A549 (cell line): ENCODE measurements at regions not wholly inside any gene's neighbourhood (a gene's known extent, or its start where the extent isn't known, plus 50 kb on each side); places are given as distances from the start of the nearest gene placed in this dataset.

Experiments used
- BHLHE40 ChIP-seq: IDR thresholded peaks from 2 replicates; pipeline ENCODE4 v1.6.1; 2012; ENCODE audit warnings: low read depth, low read length, inconsistent platforms
- CEBPB ChIP-seq, 2 experiments: fragments of >200 bp in 1 of 2; sonication (Bioruptor Twin) in 1 of 2; formaldehyde crosslinking in 1 of 2; IDR thresholded peaks; 2 replicates each; pipeline ENCODE4 v1.6.1; 2012 to 2016
- CHD2 ChIP-seq: fragments of 150-350 bp; IDR thresholded peaks from 2 replicates; pipeline ENCODE4 v1.6.1; 2014; ENCODE audit warnings: low read length; ENCODE audit not compliant: partially characterized antibody
- CTCF ChIP-seq: fragments of >200 bp; sonication (Bioruptor Twin); formaldehyde crosslinking; IDR thresholded peaks from 3 replicates; pipeline ENCODE4 v1.5.1; 2016
- E2F6 ChIP-seq: IDR thresholded peaks from 2 replicates; pipeline ENCODE4 v1.6.1; 2012; ENCODE audit warnings: low read depth, borderline replicate concordance
- GATA3 ChIP-seq: IDR thresholded peaks from 2 replicates; pipeline ENCODE4 v1.6.1; 2012; ENCODE audit warnings: borderline replicate concordance
- HDAC2 ChIP-seq: fragments of 200-600 bp; sonication (generic); IDR thresholded peaks from 2 replicates; pipeline ENCODE4 v1.6.1; 2016
- HEYL ChIP-seq: fragments of 250-450 bp; sonication (Bioruptor Pico); IDR thresholded peaks from 2 replicates; pipeline ENCODE4 v1.8.0; 2021; ENCODE audit warnings: mild to moderate bottlenecking, moderate library complexity
- HMGXB4 ChIP-seq: fragments of 250-450 bp; sonication (Bioruptor Pico); IDR thresholded peaks from 2 replicates; pipeline ENCODE4 v1.5.0; 2021; ENCODE audit warnings: mild to moderate bottlenecking, moderate library complexity, borderline replicate concordance
- HOXB13 ChIP-seq: fragments of 250-450 bp; sonication (Bioruptor Pico); IDR thresholded peaks from 2 replicates; pipeline ENCODE4 v1.5.0; 2020; ENCODE audit warnings: low read depth, mild to moderate bottlenecking, moderate library complexity
- JUN ChIP-seq, 2 experiments: fragments of >200 bp; sonication (Bioruptor Twin); formaldehyde crosslinking; IDR thresholded peaks; 2 replicates in 1 of 2; 3 replicates in 1 of 2; pipeline ENCODE4 v1.6.1; 2016 to 2017
- JUNB ChIP-seq: fragments of >200 bp; sonication (Bioruptor Twin); formaldehyde crosslinking; IDR thresholded peaks from 2 replicates; pipeline ENCODE4 v1.6.1; 2016
- KDM1A ChIP-seq: fragments of 200-600 bp; sonication (generic); IDR thresholded peaks from 2 replicates; pipeline ENCODE4 v1.6.1; 2016; ENCODE audit warnings: low read depth, mild to moderate bottlenecking
- MAFK ChIP-seq: fragments of 450-650 bp; IDR thresholded peaks from 2 replicates; pipeline ENCODE4 v1.6.1; 2014; ENCODE audit not compliant: partially characterized antibody
- MYC ChIP-seq: IDR thresholded peaks from 2 replicates; pipeline ENCODE4 v1.6.1; 2012; ENCODE audit warnings: mild to moderate bottlenecking, inconsistent platforms, low read length, improper control_type of control experiment, borderline replicate concordance
- NPAS2 ChIP-seq: fragments of 250-450 bp; sonication (Bioruptor Pico); IDR thresholded peaks from 2 replicates; pipeline ENCODE4 v1.8.0; 2022; ENCODE audit warnings: mild to moderate bottlenecking, moderate library complexity, borderline replicate concordance
- NR3C1 ChIP-seq: fragments of >200 bp; sonication (Bioruptor Twin); formaldehyde crosslinking; IDR thresholded peaks from 3 replicates; pipeline ENCODE4 v1.6.1; 2017
- REST ChIP-seq: fragments of 200-600 bp; sonication (generic); IDR thresholded peaks from 2 replicates; pipeline ENCODE4 v1.6.1; 2016; ENCODE audit warnings: antibody characterized with exemption, mild to moderate bottlenecking, moderate library complexity
- RFX5 ChIP-seq: fragments of 450-650 bp; IDR thresholded peaks from 2 replicates; pipeline ENCODE4 v1.7.1; 2014; ENCODE audit warnings: antibody characterized with exemption, mild to moderate bottlenecking, moderate library complexity
- SMC3 ChIP-seq: fragments of >200 bp; sonication (Bioruptor Twin); formaldehyde crosslinking; IDR thresholded peaks from 3 replicates; pipeline ENCODE4 v1.6.1; 2018; ENCODE audit warnings: inconsistent platforms
- SREBF2 ChIP-seq: fragments of 450-650 bp; IDR thresholded peaks from 2 replicates; pipeline ENCODE4 v1.6.1; 2014; ENCODE audit warnings: mild to moderate bottlenecking, moderate library complexity
- TP53 ChIP-seq: fragments of 250-450 bp; sonication (Bioruptor Pico); IDR thresholded peaks from 2 replicates; pipeline ENCODE4 v1.5.0; 2021; ENCODE audit warnings: mild to moderate bottlenecking, moderate library complexity
- ZC3H11A ChIP-seq: fragments of 450-650 bp; IDR thresholded peaks from 2 replicates; pipeline ENCODE4 v1.6.1; 2014; ENCODE audit warnings: antibody characterized with exemption, mild to moderate bottlenecking
- ZSCAN20 ChIP-seq: fragments of 250-450 bp; sonication (Bioruptor Pico); IDR thresholded peaks from 2 replicates; pipeline ENCODE4 v1.8.0; 2022; ENCODE audit warnings: mild to moderate bottlenecking, moderate library complexity

GRCh38 chr2:71882949-71883472 is 264.7 kb downstream of the CYP26B1 start (continued):
- TF ChIP-seq CTCF (no peak), MYC (no peak), SREBF2 (no peak), CHD2 (no peak), TP53 (CRISPR knock-in tag) (no peak), SMC3 (peak; percentile 19; the same call in 1 of the 3 replicates), HEYL (CRISPR knock-in tag) (no peak), JUN (IDR thresholded peaks at IDR 0.05) (peak; percentile 61 to 63; a peak in 4 of 5 replicates), REST (no peak), HOXB13 (CRISPR knock-in tag) (no peak), GATA3 (peak; percentile 68), CEBPB (IDR thresholded peaks at IDR 0.05) (peak; percentile 91 to 92), HMGXB4 (CRISPR knock-in tag) (no peak), RFX5 (no peak), NR3C1 (no peak), BHLHE40 (no peak), NPAS2 (CRISPR knock-in tag) (no peak), ZC3H11A (no peak), KDM1A (no peak), HDAC2 (no peak), MAFK (no peak), E2F6 (no peak), ZSCAN20 (CRISPR knock-in tag) (no peak), JUNB (peak; percentile 57)
- TF ChIP-seq, all 56 proteins: peak for 9
